Vagina (tissue), 2 donors: ENCODE measurements at regions not wholly inside any gene's neighbourhood (a gene's known extent, or its start where the extent isn't known, plus 50 kb on each side); places are given as distances from the start of the nearest gene placed in this dataset.

ENCODE experiments used
- CTCF ChIP-seq, 3 experiments: fragments of 450-650 bp in 2 of 3; fragments of 200-600 bp in 1 of 3; sonication (generic) in 1 of 3; IDR thresholded peaks; one replicate each; pipeline ENCODE4 v1.5.1; 2017 to 2019; ENCODE audit warnings: antibody characterized with exemption in 3 of 3, mild to moderate bottlenecking in 2 of 3, moderate library complexity in 2 of 3
- POLR2A ChIP-seq, 2 donors: fragments of 450-650 bp; IDR thresholded peaks; one replicate each; pipeline ENCODE4 v1.6.1; 2017; ENCODE audit warnings: antibody characterized with exemption in 2 of 2, mild to moderate bottlenecking in 2 of 2, moderate library complexity in 2 of 2

DNA sequence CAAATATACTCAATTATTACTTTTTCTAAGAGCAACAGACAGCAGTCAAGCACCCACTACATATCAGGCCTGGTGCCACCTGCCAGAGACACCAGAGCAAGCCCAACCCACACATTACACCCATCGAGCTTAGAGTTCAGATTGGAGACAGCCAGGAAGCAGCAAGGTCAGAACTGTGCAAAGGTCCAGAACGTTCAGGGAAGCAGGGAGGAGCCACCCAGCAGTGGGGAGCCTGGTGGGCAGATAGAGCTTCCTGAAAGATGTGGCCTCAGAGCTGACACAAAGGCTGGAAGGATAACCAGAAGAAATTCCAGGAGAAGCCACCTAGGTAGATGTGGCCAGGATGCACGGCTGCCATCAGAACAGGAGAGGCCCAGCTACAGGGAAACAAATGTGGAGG, 440.5 kb upstream of the ID2 start:
- TF ChIP-seq POLR2A (IDR thresholded peaks at IDR 0.05) = no peak
- no peak for TF ChIP-seq CTCF (IDR thresholded peaks at IDR 0.05)
